Neural progenitor cell (in vitro differentiated cells): ENCODE measurements at regions not wholly inside any gene's neighbourhood (a gene's known extent, or its start where the extent isn't known, plus 50 kb on each side); places are given as distances from the start of the nearest gene placed in this dataset.

Experiments used
- DNase-seq: peaks from one replicate; pipeline ENCODE4 v3.0.0-alpha.2; 2016; ENCODE audit warnings: low spot score
- H2AFZ ChIP-seq: fragments of 200-600 bp; sonication (generic); replicated peaks from 2 replicates; pipeline ENCODE4 v1.6.1; 2016; ENCODE audit warnings: antibody characterized with exemption
- H3F3A ChIP-seq: fragments of 200-600 bp; sonication (generic); 2 replicates; pipeline ENCODE4 v1.6.1; 2016; ENCODE audit warnings: antibody characterized with exemption, low read depth
- H3K27ac ChIP-seq: fragments of 200-600 bp; sonication (generic); 2 replicates; pipeline ENCODE4 v1.5.1; 2016; ENCODE audit warnings: mild to moderate bottlenecking
- H3K27me3 ChIP-seq: fragments of 200-600 bp; sonication (generic); 2 replicates; pipeline ENCODE4 v1.6.1; 2016; ENCODE audit warnings: mild to moderate bottlenecking, moderate library complexity
- H3K36me3 ChIP-seq: fragments of 200-600 bp; sonication (generic); 2 replicates; pipeline ENCODE4 v1.5.1; 2016
- H3K4me1 ChIP-seq: fragments of 200-600 bp; sonication (generic); 2 replicates; pipeline ENCODE4 v1.6.1; 2016; ENCODE audit warnings: mixed run types
- H3K4me2 ChIP-seq: fragments of 200-600 bp; sonication (generic); 2 replicates; pipeline ENCODE4 v1.6.1; 2016
- H3K4me3 ChIP-seq: fragments of 200-600 bp; sonication (generic); 2 replicates; pipeline ENCODE4 v1.5.1; 2016
- H3K79me2 ChIP-seq: fragments of 200-600 bp; sonication (generic); 2 replicates; pipeline ENCODE4 v1.6.1; 2016; ENCODE audit warnings: low read depth
- H3K9ac ChIP-seq: fragments of 200-600 bp; sonication (generic); 2 replicates; pipeline ENCODE4 v1.6.1; 2016
- H3K9me3 ChIP-seq: fragments of 200-600 bp; sonication (generic); 2 replicates; pipeline ENCODE4 v1.5.1; 2016; ENCODE audit warnings: low read depth
- H4K20me1 ChIP-seq: fragments of 200-600 bp; sonication (generic); 2 replicates; pipeline ENCODE4 v1.6.1; 2016; ENCODE audit warnings: low read depth
- H3K27ac Mint-ChIP-seq: 3 replicates; pipeline ENCODE4 v1.8.0; 2021; ENCODE audit warnings: mixed read lengths
- H3K27me3 Mint-ChIP-seq: 2 replicates; pipeline ENCODE4 v1.8.0; 2022; ENCODE audit warnings: low read depth, mild to moderate bottlenecking, inconsistent platforms, moderate library complexity, mixed read lengths; ENCODE audit not compliant: insufficient read depth
- H3K36me3 Mint-ChIP-seq: 3 replicates; pipeline ENCODE4 v1.8.0; 2021; ENCODE audit warnings: mixed read lengths
- H3K4me1 Mint-ChIP-seq: 3 replicates; pipeline ENCODE4 v1.8.0; 2021; ENCODE audit warnings: mixed read lengths
- H3K4me3 Mint-ChIP-seq: 3 replicates; pipeline ENCODE4 v1.8.0; 2021; ENCODE audit warnings: mild to moderate bottlenecking, moderate library complexity, mixed read lengths
- H3K9me3 Mint-ChIP-seq: 3 replicates; pipeline ENCODE4 v1.8.0; 2020; ENCODE audit warnings: mixed read lengths
- EZH2 ChIP-seq: fragments of 200-600 bp; sonication (generic); IDR thresholded peaks from 2 replicates; pipeline ENCODE4 v1.6.1; 2017; ENCODE audit warnings: antibody characterized with exemption, mild to moderate bottlenecking, moderate library complexity
- EZH2phosphoT487 ChIP-seq: fragments of 200-600 bp; sonication (generic); IDR thresholded peaks from 2 replicates; pipeline ENCODE4 v1.6.1; 2017; ENCODE audit warnings: antibody characterized with exemption
- TF ChIP-seq, protein P1 (sequence below): fragments of 200-600 bp; sonication (generic); IDR thresholded peaks from 2 replicates; pipeline ENCODE4 v1.5.1; 2017; ENCODE audit warnings: antibody characterized with exemption, mild to moderate bottlenecking

- H3K27me3 ChIP-seq, result no peaks in the 10 kb centered on the region
- Mint-ChIP-seq H3K4me3 (no peak overlapping the region), H3K27ac (no peak overlapping the region), H3K4me1 (peaks cover 30% of the 10 kb centered on the region), H3K27me3 (no peaks in the 10 kb centered on the region), H3K9me3 (no peaks in the 10 kb centered on the region), H3K36me3 (no peaks in the 10 kb centered on the region)
- no peaks in the 10 kb centered on the region for H3K36me3 ChIP-seq
- H2AFZ ChIP-seq, result no peak overlapping the region
- no peaks in the 10 kb centered on the region for H3F3A ChIP-seq
- no peak overlapping the region for H3K4me2 ChIP-seq
- DNase-seq, result no peak
- no peaks in the 10 kb centered on the region for H3K9me3 ChIP-seq
- H3K27ac ChIP-seq, result no peak overlapping the region
- TF ChIP-seq, protein P1, sequence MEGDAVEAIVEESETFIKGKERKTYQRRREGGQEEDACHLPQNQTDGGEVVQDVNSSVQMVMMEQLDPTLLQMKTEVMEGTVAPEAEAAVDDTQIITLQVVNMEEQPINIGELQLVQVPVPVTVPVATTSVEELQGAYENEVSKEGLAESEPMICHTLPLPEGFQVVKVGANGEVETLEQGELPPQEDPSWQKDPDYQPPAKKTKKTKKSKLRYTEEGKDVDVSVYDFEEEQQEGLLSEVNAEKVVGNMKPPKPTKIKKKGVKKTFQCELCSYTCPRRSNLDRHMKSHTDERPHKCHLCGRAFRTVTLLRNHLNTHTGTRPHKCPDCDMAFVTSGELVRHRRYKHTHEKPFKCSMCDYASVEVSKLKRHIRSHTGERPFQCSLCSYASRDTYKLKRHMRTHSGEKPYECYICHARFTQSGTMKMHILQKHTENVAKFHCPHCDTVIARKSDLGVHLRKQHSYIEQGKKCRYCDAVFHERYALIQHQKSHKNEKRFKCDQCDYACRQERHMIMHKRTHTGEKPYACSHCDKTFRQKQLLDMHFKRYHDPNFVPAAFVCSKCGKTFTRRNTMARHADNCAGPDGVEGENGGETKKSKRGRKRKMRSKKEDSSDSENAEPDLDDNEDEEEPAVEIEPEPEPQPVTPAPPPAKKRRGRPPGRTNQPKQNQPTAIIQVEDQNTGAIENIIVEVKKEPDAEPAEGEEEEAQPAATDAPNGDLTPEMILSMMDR, result no peak
- TF ChIP-seq EZH2phosphoT487 (no peak), EZH2 (no peak)
- H3K4me3 ChIP-seq, result no peak overlapping the region
- H4K20me1 ChIP-seq, result no peaks in the 10 kb centered on the region
- H3K79me2 ChIP-seq, result no peaks in the 10 kb centered on the region
- H3K4me1 ChIP-seq, result peaks cover 9% of the 10 kb centered on the region
- H3K9ac ChIP-seq, result no peak overlapping the region
Measured at GRCh38 chr2:146989741-146990140, 855.1 kb upstream of the ACVR2A start.

DNA sequence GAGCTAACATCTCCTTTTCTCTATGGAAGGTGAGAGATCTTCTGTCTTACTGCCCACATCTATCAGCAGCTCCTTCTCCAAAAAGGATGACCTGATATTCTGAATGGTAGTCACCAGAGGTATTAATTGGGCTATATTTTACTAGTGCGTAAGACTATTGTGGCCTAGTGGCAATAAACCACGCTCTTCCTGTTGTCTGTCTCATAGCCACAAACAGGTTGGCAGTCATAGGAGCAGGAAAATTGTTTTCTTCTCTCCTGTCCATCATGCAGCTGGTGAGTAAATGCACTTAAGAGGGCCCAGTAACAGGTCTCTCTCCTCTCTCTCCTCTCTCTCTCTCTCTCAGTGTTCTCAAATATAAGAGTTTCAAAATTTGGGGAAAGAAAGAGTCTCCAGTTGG, 856.8 kb upstream of the ACVR2A start:
- no peaks in the 10 kb centered on the region for H3K36me3 Mint-ChIP-seq
- no peak for DNase-seq
- H3K4me2 ChIP-seq, result no peak overlapping the region

DNA sequence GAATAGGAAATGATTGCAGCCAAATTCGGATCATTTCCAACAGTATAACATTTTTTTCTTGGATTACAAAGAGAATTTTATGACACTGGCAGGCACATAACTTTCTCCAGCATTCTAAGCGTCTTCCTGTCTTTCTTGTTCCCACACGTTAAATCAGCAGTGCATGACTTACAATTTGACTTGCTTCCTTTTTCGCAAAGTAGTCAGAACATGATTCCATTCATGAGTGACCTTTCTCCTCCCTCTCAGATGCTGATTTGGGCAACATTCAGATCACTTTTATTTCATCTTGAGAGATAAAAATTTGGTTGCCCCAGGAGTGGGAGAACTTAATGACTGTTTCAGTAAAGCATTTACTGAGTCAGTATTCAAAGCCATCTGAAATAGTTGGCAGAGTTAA, 858.7 kb upstream of the ACVR2A start:
- Mint-ChIP-seq H3K27me3 (no peaks in the 10 kb centered on the region), H3K9me3 (no peaks in the 10 kb centered on the region), H3K4me1 (peaks cover 23% of the 10 kb centered on the region), H3K36me3 (no peaks in the 10 kb centered on the region), H3K27ac (no peak overlapping the region), H3K4me3 (no peak overlapping the region)
- Histone ChIP-seq H3F3A (no peaks in the 10 kb centered on the region), H3K9me3 (no peaks in the 10 kb centered on the region), H4K20me1 (no peaks in the 10 kb centered on the region), H3K4me2 (no peak overlapping the region), H2AFZ (peak overlapping the region; percentile 37), H3K9ac (no peak overlapping the region), H3K27ac (no peak overlapping the region), H3K27me3 (no peaks in the 10 kb centered on the region), H3K4me1 (no peaks in the 10 kb centered on the region), H3K36me3 (no peaks in the 10 kb centered on the region), H3K4me3 (no peak overlapping the region), H3K79me2 (no peaks in the 10 kb centered on the region)
- TF ChIP-seq EZH2 (no peak), EZH2phosphoT487 (no peak)
- TF ChIP-seq, protein P1, result no peak
- DNase-seq, result no peak

More for the DNA sequence above, 856.8 kb upstream of the ACVR2A start:
- no peaks in the 10 kb centered on the region for H3K79me2 ChIP-seq
- Mint-ChIP-seq H3K4me1 (peaks cover 23% of the 10 kb centered on the region), H3K4me3 (no peak overlapping the region), H3K27me3 (no peaks in the 10 kb centered on the region), H3K27ac (no peak overlapping the region), H3K9me3 (no peaks in the 10 kb centered on the region)
- no peak overlapping the region for H3K9ac ChIP-seq
- no peaks in the 10 kb centered on the region for H3K4me1 ChIP-seq
- TF ChIP-seq EZH2, result no peak
- TF ChIP-seq EZH2phosphoT487, result no peak
- TF ChIP-seq, protein P1, result no peak
- H4K20me1 ChIP-seq, result no peaks in the 10 kb centered on the region
- no peaks in the 10 kb centered on the region for H3K27me3 ChIP-seq
- H3K4me3 ChIP-seq, result no peak overlapping the region
- no peaks in the 10 kb centered on the region for H3K36me3 ChIP-seq
- no peak overlapping the region for H3K27ac ChIP-seq
- no peak overlapping the region for H2AFZ ChIP-seq
- H3K9me3 ChIP-seq, result no peaks in the 10 kb centered on the region
- no peaks in the 10 kb centered on the region for H3F3A ChIP-seq

DNA sequence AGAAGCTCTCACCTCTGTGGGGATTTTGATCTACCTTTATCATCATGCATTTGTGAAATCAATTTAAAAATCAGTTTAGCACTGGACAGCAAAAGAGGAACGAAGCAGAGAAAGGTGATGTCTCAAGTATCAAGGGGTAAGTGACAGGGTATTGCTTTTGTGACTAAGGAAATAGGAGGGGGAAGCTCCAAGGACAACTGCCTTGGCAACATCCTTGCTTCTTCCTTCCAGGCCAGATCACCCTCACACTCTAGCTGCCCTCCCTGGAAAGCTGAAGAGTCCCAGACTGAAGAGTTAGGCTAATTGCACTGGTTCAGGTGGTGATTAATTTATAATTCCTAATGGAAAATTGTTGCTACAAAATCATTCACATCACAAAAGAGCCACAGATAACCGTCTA, 859.1 kb upstream of the ACVR2A start:
- Histone ChIP-seq H3K9me3 (no peaks in the 10 kb centered on the region), H4K20me1 (no peaks in the 10 kb centered on the region), H3K4me3 (no peak overlapping the region), H3F3A (no peaks in the 10 kb centered on the region), H3K27ac (no peak overlapping the region), H3K4me2 (no peak overlapping the region), H3K4me1 (no peaks in the 10 kb centered on the region), H3K27me3 (no peaks in the 10 kb centered on the region), H3K36me3 (no peaks in the 10 kb centered on the region), H2AFZ (peak overlapping the region; percentile 37), H3K9ac (no peak overlapping the region), H3K79me2 (no peaks in the 10 kb centered on the region)
- H3K4me3 Mint-ChIP-seq, result no peak overlapping the region
- TF ChIP-seq, protein P1, result no peak
- TF ChIP-seq EZH2 (no peak), EZH2phosphoT487 (no peak)
- H3K27me3 Mint-ChIP-seq, result no peaks in the 10 kb centered on the region
- H3K27ac Mint-ChIP-seq, result no peak overlapping the region
- peaks cover 23% of the 10 kb centered on the region for H3K4me1 Mint-ChIP-seq
- H3K36me3 Mint-ChIP-seq, result no peaks in the 10 kb centered on the region
- no peak for DNase-seq
- no peaks in the 10 kb centered on the region for H3K9me3 Mint-ChIP-seq
